Inferior parietal cortex (tissue), 1 donor: ENCODE measurements at regions not wholly inside any gene's neighbourhood (a gene's known extent, or its start where the extent isn't known, plus 50 kb on each side); places are given as distances from the start of the nearest gene placed in this dataset.
A peak's percentile ranks its signal among the peaks of the same experiment; 100 is the strongest.

Experiments
- DNase-seq: peaks from one replicate; pipeline ENCODE4 v3.0.0-alpha.2; 2016; ENCODE audit errors: extremely low spot score

DNA sequence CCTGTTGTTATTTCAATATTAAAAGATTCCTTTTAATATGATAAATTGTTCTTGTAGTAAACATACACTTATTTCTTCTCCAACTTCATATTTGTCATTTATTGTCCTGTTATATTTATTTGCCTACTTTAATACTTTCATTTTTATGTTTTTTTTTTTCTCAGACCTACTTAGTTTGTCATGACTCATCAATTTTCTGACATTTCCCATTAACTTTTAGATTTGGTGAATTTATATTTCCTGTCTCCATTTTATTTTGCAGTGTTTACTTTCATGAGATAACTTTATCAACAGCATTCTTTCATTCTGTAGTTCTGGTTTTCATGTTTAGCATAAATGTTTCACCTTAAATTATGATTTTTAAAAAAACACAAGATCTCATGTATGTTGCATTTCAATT, 788.7 kb downstream of the EFNA5 start:
- no peak for DNase-seq

DNA sequence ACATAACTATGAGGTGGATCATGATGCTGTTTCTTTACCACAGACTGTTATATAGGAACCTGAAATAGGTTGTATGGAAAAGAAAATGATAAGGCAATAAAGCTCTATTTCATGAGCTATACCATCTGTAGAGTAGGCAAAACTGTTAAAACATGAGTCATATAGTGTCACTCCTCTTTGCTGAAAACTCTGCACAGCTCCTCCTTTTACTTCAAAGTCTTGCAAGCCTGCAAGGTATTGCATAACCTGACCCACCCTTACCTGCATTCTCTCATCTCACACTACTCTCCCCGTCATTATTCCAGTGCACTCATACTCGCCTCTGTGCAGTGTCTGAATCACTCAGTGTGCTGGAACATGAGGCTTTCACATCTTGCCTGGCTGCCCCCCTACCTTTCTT, 790.1 kb downstream of the EFNA5 start:
- peak; percentile 47 for DNase-seq

DNA sequence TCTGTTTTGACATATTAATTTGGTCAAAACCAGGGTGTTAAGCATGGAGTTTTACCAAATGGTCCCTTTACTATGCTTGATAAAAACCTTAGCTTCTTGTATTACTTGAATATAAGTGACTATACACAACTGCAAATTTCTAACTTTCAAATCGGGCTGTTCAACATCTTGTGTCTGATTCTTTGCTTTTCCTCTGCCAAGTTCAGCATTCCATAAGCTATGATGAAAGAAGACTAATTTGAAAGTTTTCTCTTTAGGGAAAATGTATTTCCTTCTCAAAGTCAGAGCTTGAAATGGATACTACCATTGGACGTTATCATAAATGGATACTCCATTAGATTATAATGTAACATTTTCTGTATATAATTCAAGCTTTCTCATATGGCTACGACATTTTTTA, 792.9 kb downstream of the EFNA5 start:
- no peak for DNase-seq

DNA sequence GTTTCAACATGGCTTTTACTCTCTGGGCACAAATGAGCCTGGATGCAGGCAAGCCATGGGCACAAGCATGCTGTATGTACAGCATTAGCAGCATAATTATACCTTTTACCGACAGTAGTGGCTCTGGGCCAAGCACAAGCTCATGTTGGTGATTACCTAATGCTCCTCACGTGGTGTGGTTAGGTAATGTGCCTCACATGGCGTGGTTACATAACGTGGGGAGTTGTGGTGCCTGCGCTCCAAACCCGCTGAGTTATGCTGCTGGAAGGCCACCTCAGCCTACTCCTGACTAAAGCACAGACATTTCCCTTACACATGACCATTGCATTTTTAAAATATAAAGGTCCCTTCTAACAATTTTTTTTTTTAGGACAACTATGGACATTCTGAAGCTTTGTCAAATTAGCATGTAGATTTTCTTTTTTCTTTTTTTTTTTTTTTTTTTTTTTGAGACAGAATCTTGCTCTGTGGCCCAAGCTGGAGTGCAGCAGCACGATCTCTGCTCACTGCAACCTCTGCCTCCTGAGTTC, 794.0 kb downstream of the EFNA5 start:
- DNase-seq, result no peak

DNA sequence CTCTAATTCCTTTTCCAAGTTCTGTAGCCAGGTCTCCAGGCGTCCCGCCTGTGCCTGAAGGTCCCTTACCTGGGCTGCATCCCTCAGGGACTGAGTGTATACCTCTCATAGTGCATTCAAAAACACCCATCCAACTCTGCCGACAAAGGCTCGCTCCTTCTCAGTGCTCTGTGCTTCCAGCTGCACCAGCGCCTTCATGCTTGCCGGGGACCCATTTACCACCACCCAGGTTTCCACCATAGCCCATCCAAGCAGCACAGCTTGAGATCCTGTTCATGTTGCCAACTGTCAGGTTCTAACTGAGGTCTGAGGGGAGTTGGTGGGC, 794.5 kb downstream of the EFNA5 start:
- no peak for DNase-seq

DNA sequence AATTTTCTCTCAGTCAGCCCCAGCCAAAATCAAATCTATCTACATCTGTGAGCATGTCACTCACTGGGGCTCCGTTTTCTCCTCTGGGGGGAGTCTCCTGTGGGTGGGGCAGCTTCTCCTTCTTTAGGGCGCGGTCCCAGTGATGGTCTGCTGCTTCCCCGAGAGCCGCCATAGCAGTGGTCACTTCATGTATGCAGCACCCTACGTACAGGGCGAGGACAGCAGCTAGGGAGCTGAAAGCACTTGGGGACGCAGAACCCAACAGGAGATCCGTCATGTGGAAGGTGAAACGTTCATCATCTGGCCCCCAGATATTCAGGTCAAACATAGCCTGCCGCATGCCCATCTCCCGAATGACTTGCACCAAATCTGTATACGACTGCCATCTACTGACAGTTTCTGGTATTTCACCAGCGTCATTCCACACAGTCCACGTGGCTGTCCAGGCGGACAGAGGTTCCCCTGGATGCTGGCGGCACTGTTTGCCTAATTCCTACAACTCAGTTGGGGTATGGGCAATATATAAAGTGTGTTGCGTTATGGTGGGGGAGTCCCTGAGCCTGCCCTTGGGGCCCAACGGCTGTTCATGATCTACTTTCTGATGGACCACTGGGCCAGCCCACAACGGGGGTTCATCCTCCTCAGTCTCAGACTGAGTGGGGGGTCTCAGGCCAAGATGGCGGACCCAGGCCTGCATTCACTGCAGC, 795.0 kb downstream of the EFNA5 start:
- DNase-seq, result no peak

DNA sequence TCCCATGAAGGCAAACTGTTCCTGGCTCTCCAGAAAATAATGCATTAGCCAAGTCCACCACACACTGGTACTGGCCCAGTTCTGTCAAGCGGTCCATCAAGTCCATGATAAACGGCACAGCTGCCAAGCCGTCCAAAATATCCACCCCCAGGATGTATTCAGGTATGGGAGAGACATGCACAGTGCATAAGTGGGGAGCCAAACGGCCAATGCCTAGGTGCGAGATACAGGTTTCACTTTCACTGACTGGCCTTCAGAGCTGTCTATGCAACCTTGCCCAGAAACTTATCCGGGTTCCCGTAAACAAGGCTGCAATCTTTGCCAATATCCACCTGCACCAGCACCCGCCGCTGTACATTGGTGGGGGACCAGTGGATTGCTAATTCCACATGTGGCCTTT, 795.8 kb downstream of the EFNA5 start:
- DNase-seq, result no peak

DNA sequence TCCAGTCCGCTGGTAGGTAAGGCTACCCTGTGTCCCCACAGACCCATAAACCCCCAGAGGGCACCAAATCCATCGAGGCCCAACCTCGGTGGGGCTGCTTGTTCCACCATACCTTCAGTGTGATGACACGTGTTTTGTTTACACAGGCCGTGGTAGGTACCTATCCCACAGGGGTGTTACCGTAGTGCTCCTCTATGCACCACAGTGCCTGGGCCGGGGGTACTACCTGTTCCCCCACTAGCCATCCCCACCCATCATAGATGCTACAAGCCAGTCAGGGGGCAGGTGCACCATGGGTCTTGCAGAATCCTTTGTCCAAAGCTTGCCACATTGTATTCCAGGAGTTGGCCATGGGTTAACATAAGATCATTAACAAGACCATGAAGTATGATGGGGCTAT, 796.2 kb downstream of the EFNA5 start:
- no peak for DNase-seq

DNA sequence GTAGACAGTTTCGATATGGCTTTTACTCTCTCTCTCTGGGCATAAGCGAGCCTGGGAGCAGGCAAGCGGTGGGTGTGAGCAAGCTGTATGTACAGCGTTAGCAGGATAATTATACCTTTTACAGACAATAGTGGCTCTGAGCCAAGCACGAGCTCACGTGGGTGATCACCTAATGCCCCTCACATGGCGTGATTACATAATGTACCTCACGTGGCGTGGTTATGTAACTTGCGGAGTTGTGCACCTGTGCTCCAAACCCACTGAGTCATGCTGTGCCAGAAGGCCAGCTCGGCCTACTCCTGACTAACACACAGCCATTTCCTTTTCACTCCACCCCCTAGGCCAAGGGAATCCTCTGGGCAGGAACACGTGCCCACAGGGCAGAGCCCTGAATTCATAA, 797.2 kb downstream of the EFNA5 start:
- DNase-seq, result no peak

DNA sequence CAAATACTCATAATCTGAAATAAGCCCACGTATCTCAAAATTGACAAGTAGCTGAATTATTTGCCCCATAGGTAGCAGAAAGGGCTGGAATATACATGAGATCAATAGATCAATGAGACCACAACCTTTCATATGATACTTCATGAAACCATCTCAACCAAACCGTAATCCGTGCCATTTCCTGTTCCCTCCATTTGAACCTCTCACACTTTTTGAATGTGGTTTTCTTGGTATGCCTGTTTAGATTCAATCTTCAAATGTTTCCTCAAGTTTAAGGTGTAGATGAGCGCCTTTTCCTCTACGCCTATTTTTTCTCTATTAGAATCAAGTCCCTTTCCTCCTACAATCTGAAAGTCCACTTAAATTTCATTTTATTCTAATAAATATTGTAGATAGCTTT, 805.5 kb downstream of the EFNA5 start:
- DNase-seq, result no peak

DNA sequence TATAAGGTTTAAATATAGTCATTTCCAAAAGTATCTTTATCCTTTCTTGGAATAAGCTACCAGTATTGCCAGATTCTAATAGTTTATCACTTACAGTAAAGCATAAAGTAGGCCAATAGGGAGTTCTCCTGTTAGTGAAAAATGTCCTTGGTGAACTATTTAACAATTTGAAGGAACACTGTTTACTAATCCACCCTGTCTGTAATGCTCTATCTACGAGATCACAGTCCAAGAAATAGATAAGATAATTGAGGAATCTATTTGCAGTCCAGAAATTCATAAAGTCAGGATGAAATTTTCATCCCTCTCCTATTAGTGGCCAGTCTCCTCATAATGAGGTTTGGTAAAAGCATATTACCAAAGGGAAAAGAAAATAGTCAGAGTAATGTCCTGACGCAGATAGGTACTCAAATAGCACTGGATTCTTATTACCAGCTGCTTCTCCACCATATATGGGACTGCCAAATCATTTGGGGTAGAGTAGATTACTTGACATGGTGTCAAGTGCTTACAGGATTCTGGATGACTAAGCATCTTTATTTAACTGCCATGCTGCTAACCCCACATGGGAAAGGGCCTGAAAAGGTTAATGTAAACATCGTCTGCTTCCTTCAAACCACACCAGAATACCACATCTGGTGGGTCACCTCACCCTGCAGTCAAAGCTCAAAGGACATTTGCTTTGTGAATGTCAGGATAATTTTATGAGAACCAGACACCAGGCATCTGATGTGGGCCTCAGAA, 808.1 kb downstream of the EFNA5 start:
- no peak for DNase-seq

DNA sequence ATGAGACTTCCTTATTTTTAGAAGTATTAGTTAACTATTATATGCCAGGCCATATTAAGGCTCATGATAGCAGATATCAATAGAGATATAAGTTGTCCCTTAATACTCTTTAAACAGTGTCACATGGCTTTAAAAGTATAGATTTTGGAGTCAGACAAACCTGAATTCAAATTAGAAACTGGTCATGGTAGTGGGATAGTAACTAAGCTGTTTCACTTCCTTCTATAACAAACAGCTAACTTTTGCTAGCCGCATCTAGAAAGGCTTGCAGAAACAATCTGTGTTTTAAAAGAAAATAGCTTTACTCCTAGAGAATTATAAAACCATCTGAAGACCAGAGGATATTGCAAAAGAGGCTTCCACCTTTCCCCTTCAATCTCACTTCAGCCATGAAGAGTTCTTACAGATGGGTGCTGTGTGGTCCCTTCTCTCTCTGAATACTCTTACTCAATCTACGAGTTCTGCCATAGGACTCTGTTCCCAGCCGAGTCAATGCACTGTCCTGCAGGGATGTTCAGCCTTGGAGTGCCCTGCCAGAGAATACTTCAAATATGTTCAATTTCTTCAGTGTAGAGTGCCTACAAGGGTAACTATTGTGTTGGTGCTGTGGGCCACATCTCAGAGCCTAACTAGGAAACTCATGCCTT, 810.2 kb downstream of the EFNA5 start:
- DNase-seq, result no peak

DNA sequence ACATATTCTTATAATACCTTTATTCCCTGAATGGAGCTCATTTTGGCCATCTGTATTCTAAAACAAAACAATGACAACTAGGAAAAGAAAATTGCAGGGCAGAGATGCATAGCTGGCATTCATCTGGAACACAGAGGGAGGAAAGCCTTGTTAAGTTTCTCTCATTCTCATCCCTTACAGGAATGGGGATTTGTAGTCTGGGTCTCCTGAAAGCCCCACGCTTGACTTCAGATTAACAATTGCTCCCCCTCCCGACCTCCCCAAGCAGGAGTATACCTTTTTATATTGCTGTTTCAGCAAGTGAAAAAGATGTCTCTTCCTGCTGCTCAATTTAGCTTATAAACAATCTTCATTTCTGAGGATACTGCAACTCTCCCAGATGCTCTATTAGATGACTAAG, 812.1 kb downstream of the EFNA5 start:
- no peak for DNase-seq

DNA sequence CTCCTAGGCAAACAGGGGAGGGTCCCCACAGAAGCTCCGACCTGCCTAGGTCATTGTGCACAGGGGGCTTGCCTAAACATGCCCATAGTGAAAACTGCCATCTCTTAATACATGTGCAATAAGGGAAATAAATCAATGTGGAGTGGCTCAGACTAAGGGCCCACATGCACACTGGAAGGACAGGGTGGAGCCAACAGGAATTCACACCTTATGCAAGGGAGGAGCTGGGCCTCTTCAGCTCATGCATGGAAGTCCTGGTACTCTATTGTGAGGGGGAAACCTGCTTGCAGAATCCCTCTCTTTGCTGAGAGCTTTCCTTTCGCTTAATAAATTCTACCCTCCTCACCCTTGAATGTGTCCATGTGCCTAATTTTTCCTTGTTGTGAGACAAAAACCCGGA, 815.8 kb downstream of the EFNA5 start:
- no peak for DNase-seq

DNA sequence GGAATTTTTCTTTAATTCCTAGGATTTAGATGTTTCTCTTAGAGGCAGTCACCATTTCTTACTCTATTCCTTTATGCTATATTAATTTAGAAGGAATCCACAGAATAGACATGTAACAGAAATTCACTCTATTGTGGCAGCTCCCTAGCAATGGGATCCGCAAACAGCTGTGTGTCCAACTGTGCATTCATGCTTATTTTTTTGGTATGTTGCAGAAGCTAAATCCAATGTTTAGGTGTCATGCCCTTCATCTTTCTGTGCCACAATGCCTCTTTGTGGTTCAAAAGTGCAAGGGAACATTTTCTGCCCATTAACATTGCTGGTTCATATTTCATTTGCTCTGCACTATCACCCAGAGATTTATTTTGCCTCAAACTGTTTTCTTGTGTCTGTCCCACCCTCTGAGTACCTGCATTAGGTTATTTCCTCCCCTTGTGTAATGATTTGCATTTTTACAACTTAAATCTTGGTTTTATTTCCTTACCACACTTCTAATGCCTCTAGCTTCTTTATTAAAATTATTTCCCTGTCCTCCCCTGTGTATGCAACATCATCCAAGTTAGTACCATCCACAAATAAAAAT, 816.5 kb downstream of the EFNA5 start:
- no peak for DNase-seq

DNA sequence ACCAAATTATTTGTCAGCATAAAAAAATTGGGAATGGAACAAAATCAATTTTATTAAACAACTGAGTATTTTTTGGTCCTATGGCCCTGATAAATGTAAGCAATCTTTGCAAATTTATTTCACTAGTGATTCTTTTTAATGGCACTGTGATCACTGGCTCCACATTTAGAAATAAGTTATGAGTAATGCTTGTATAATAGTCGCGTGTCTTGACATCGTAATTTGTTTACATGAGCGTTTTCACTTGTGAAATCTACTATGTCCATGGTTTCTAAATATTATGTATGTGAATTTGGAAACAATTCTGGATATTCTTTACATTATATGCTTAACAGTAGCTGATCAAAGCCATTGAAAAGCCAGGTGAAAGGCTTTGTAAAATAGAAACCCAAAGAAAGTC, 817.5 kb downstream of the EFNA5 start:
- no peak for DNase-seq

DNA sequence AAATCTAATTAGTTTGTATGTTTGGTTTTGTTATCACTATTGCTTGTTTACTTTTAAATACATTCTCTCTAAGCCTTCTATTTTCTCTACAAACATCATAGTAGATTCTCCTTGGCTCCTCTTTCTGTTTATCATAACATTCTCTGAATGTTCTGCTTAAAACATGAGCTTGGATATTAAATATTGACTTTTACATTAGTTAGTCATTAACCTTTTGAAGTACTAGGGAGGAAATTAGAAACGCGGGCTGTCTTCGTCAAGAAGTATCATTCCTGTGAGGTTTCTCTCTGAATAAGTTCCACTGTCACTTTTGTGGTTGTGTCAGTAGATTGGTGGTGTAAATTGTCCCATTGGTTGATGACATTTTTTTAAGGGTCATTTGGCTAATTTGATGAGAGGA, 821.5 kb downstream of the EFNA5 start:
- DNase-seq, result no peak

DNA sequence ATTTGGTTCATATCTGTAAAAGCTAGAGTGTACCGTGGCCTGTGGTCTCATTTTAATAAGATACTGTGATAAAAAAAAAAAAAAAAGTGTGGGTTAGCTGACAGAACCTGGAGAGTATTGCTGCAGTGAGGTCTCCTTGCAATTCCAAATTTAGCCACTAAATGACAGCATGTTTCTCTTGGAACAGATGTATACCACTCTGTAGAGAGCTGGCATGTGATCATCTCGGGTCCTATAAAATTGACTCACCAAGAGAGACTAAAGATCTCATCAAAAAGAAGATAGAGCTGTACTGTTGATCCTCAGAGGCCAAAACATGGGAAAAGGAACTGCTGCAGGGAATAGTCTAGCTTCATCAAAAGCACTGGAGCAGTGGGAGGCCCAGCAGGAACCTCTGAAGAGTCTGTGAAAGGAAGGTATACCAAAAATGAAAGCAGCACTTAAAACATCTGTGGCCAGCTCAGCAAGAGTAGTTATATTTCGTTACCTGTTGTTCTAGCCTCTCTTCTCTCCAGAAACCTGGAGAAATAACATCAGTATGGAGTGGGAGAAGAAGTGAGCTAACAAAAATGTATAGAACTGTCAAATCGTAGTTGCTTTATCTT, 826.8 kb downstream of the EFNA5 start:
- no peak for DNase-seq

DNA sequence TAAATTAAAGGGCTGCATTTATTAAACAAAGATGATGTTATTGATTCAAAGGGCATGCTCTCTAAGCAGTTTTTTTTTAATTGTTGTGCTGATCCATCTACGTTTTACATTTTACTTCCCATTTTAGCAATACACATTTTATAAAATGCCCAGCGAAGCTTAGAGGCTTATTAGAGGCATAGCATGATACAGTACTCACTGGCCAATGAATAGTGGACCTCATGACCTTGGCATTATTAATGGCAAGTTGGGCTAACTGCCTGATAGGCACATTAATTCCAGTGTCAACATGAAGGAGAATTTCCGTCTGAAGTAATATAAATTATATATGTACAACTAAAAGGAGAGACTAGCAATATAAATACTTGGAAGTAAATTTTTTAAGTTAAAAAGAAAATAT, 837.2 kb downstream of the EFNA5 start:
- DNase-seq, result no peak

DNA sequence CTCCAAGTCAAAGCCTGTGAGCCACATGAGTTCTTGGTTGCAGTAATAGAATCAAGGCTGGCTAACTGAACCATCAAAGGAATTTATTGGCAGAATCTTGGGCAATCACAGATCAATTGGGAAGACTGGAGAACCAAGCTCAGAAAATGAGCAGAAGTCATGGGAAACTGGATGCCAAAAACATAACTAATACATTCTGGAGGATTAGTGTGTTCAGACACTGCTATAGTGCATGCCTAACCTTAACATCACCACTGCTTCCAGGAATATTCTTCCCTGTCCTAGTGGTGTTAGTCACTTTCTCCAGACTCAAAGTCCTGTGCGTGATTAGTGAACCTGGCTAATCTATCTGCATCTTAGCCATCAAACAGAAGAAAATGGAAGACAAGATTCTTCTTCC, 843.7 kb downstream of the EFNA5 start:
- DNase-seq, result no peak

DNA sequence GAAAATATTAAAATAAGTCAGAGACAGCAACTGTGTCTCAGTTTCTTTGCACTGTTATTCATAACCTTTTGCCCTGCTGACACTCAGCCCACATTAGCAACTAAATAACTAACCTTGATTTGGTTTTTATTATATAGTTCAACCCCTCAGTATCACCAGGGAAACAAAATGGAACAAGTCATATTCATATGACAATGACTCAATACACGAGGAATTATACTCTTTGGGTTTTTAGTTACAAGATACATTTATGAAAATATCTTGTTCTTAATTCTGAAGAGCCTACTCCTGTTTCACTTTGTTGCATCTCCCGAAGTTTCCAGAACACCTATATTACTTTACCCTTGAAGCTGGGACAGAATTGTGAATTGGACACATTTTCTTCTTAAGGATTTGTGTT, 845.4 kb downstream of the EFNA5 start:
- no peak for DNase-seq

DNA sequence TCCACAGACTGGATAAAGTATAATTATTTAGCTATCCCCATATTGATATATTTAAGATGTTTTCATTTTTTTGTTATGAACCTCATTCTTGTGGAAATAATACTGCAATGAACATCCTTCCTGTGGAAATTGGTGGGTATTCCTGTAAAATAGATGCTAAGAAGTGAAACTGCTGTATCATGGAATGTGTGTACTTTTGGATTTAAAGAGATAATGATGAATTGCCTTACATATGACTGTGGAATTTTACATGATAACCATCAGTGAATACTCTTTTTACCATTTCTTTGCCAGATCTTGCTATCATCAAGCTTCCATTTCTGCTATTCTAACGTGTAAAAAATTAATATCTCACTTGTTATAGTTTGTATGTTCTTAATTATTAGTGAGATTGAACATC, 847.9 kb downstream of the EFNA5 start:
- no peak for DNase-seq
